ENCODE measurements at regions not wholly inside any gene's neighbourhood (a gene's known extent, or its start where the extent isn't known, plus 50 kb on each side); places are given as distances from the start of the nearest gene placed in this dataset. TPM values are rescaled to one million over a fixed set of nuclear protein-coding genes. Genes with fewer than 3 reads are reported as not detected.
A peak's percentile ranks its signal among the peaks of the same experiment; 100 is the strongest.
"Not testable (repeated sequence)": the region's sequence is repeated elsewhere in the genome, so short reads cannot be mapped to it uniquely, and the experiment has no call there.

- not testable (repeated sequence) for H4K8ac ChIP-seq (ENCODE audit: low read depth, low read length)
Measured at GRCh38 chr1:148211191-148211590, 59.1 kb upstream of the NBPF11 start.

GRCh38 chr1:148210624-148211023 is 58.5 kb upstream of the NBPF11 start:
- no CpG with 5 or more reads among the region's 6 CpGs for WGBS (ENCODE audit: extremely low coverage, insufficient coverage, low lambda C conversion rate)

More at GRCh38 chr1:148211191-148211590, 59.1 kb upstream of the NBPF11 start:
- not testable (repeated sequence) for H3K36me3 ChIP-seq (ENCODE audit: control insufficient read depth, insufficient read depth, low read length); H3K79me2 ChIP-seq (ENCODE audit: control insufficient read depth, insufficient read depth, low read length); H2BK15ac ChIP-seq (replicated peaks; ENCODE audit: low read depth); H4K5ac ChIP-seq (ENCODE audit: low read length); H3K4me1 ChIP-seq (ENCODE audit: control insufficient read depth, low read depth, low read length); H3K23ac ChIP-seq (ENCODE audit: low read length); H3K4me3 ChIP-seq (ENCODE audit: low read length); DNase-seq; H3K56ac ChIP-seq (ENCODE audit: low read length); H2AK5ac ChIP-seq (ENCODE audit: low read length); H3K9ac ChIP-seq (ENCODE audit: low read length); H3K27me3 ChIP-seq (ENCODE audit: insufficient read depth, low read length, poor library complexity); H3K4ac ChIP-seq (ENCODE audit: low read depth, low read length); H3K4me2 ChIP-seq (ENCODE audit: low read length); H3K79me1 ChIP-seq (ENCODE audit: low read length); H2BK120ac ChIP-seq (ENCODE audit: low read depth, low read length); H2BK5ac ChIP-seq (ENCODE audit: low read length); H3K18ac ChIP-seq (ENCODE audit: low read length); H3K27ac ChIP-seq (ENCODE audit: low read depth, low read length)
- WGBS (ENCODE audit: extremely low coverage, insufficient coverage, low lambda C conversion rate): no CpG with 5 or more reads among the region's 2 CpGs

GRCh38 chr1:148210166-148210565 is 58.1 kb upstream of the NBPF11 start:
- H3K18ac ChIP-seq (ENCODE audit: low read length); H3K4ac ChIP-seq (ENCODE audit: low read depth, low read length); H4K8ac ChIP-seq (ENCODE audit: low read depth, low read length); H3K56ac ChIP-seq (ENCODE audit: low read length); H3K4me3 ChIP-seq (ENCODE audit: low read length); H3K79me2 ChIP-seq (ENCODE audit: control insufficient read depth, insufficient read depth, low read length); H3K79me1 ChIP-seq (ENCODE audit: low read length); H3K27me3 ChIP-seq (ENCODE audit: insufficient read depth, low read length, poor library complexity); H3K36me3 ChIP-seq (ENCODE audit: control insufficient read depth, insufficient read depth, low read length); H2BK120ac ChIP-seq (ENCODE audit: low read depth, low read length); H2BK15ac ChIP-seq (replicated peaks; ENCODE audit: low read depth); H3K27ac ChIP-seq (ENCODE audit: low read depth, low read length); H2AK5ac ChIP-seq (ENCODE audit: low read length); H3K4me2 ChIP-seq (ENCODE audit: low read length); H3K23ac ChIP-seq (ENCODE audit: low read length); H3K9ac ChIP-seq (ENCODE audit: low read length); DNase-seq; H3K4me1 ChIP-seq (ENCODE audit: control insufficient read depth, low read depth, low read length); H2BK5ac ChIP-seq (ENCODE audit: low read length); H4K5ac ChIP-seq (ENCODE audit: low read length): not testable (repeated sequence)
- no CpG with 5 or more reads among the region's 4 CpGs for WGBS (ENCODE audit: extremely low coverage, insufficient coverage, low lambda C conversion rate)

More at GRCh38 chr1:148210624-148211023, 58.5 kb upstream of the NBPF11 start:
- H3K56ac ChIP-seq (ENCODE audit: low read length); H3K79me2 ChIP-seq (ENCODE audit: control insufficient read depth, insufficient read depth, low read length); H3K4me3 ChIP-seq (ENCODE audit: low read length); H3K23ac ChIP-seq (ENCODE audit: low read length); H3K18ac ChIP-seq (ENCODE audit: low read length); H2BK120ac ChIP-seq (ENCODE audit: low read depth, low read length); H2AK5ac ChIP-seq (ENCODE audit: low read length); H2BK5ac ChIP-seq (ENCODE audit: low read length); H3K27me3 ChIP-seq (ENCODE audit: insufficient read depth, low read length, poor library complexity); H3K4me1 ChIP-seq (ENCODE audit: control insufficient read depth, low read depth, low read length); H2BK15ac ChIP-seq (replicated peaks; ENCODE audit: low read depth); H3K79me1 ChIP-seq (ENCODE audit: low read length); DNase-seq; H3K4ac ChIP-seq (ENCODE audit: low read depth, low read length); H3K27ac ChIP-seq (ENCODE audit: low read depth, low read length); H3K4me2 ChIP-seq (ENCODE audit: low read length); H4K8ac ChIP-seq (ENCODE audit: low read depth, low read length); H4K5ac ChIP-seq (ENCODE audit: low read length); H3K9ac ChIP-seq (ENCODE audit: low read length); H3K36me3 ChIP-seq (ENCODE audit: control insufficient read depth, insufficient read depth, low read length): not testable (repeated sequence)

DNA sequence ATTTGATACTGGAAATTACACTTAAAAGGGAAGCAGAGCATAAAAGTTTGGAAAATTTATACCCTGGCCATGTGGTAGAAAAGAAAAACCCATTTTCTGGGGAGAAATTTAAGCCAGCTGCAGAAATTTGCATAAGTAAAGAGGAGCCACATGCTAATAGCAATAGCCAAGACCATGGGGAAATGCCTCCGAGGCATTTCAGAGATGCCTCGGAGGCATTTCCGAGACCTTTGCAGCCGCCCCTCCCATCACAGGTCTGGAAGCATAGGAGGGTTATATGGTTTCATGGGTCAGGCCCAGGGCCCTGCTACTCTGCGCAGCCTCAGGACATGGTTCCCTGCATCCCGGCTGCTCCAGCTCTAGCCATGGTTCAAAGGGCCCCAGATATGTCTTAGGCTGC is 49.9 kb upstream of the NBPF11 start:
- H4K5ac ChIP-seq (ENCODE audit: low read length); DNase-seq: not testable (repeated sequence)

More for the DNA sequence above, 49.9 kb upstream of the NBPF11 start:
- not testable (repeated sequence) for H3K36me3 ChIP-seq (ENCODE audit: control insufficient read depth, insufficient read depth, low read length); H3K4ac ChIP-seq (ENCODE audit: low read depth, low read length); H3K4me2 ChIP-seq (ENCODE audit: low read length); H3K23ac ChIP-seq (ENCODE audit: low read length); H3K4me1 ChIP-seq (ENCODE audit: control insufficient read depth, low read depth, low read length); H2BK5ac ChIP-seq (ENCODE audit: low read length); H2BK15ac ChIP-seq (replicated peaks; ENCODE audit: low read depth); H3K27me3 ChIP-seq (ENCODE audit: insufficient read depth, low read length, poor library complexity); H3K27ac ChIP-seq (ENCODE audit: low read depth, low read length); H3K56ac ChIP-seq (ENCODE audit: low read length); H4K8ac ChIP-seq (ENCODE audit: low read depth, low read length); H3K18ac ChIP-seq (ENCODE audit: low read length); H3K79me2 ChIP-seq (ENCODE audit: control insufficient read depth, insufficient read depth, low read length); H3K79me1 ChIP-seq (ENCODE audit: low read length); H3K9ac ChIP-seq (ENCODE audit: low read length); H2AK5ac ChIP-seq (ENCODE audit: low read length); H2BK120ac ChIP-seq (ENCODE audit: low read depth, low read length); H3K4me3 ChIP-seq (ENCODE audit: low read length)
- no CpG with 5 or more reads among the region's 6 CpGs for WGBS (ENCODE audit: extremely low coverage, insufficient coverage, low lambda C conversion rate)

Small RNA genes lying in the stretch of these regions (small RNA-seq; reads per million reads assigned to genes)
- gene AC239809.1 (ENCODE audit: insufficient read depth) (not detected), gene MIR6077 (ENCODE audit: insufficient read depth) (0.54 reads per million), gene RF00019 (ENCODE audit: insufficient read depth) (not detected), gene RNU1-120P (ENCODE audit: insufficient read depth) (5.4 reads per million, percentile 73 among the genes with 10 or more reads in this experiment), gene RNU1-122P (ENCODE audit: insufficient read depth) (15.8 reads per million, percentile 90 among the genes with 10 or more reads in this experiment), gene RNU1-13P (ENCODE audit: insufficient read depth) (1.6 reads per million), gene RNVU1-1 (ENCODE audit: insufficient read depth) (1.6 reads per million), gene RNVU1-2 (ENCODE audit: insufficient read depth) (not detected), gene RNVU1-3 (ENCODE audit: insufficient read depth) (2.9 reads per million, percentile 43 among the genes with 10 or more reads in this experiment)

All from mesendoderm (in vitro differentiated cells).